ENCODE measurements at regions not wholly inside any gene's neighbourhood (a gene's known extent, or its start where the extent isn't known, plus 50 kb on each side); places are given as distances from the start of the nearest gene placed in this dataset.

DNA sequence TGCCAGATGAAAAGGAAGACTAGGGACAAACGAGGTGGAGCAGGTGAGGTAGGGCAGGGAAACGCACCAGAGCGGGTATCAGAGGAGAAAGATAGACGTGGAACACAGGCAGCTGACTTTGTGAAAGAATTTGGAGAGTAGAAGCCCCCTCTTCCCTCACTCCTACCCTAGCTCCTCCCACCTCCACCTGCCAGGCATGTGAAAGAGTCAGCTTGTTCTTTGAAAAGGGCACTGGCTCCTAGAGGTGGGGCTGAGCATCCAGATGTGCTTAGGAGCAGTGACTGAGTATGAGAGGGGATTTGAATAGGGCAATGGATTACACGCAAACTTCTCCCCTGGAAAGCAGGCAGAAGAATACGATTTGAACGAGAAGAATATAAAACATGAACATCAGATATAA, 174.2 kb upstream of the INHBA start:
- no peak for DNase-seq

GRCh38 chr7:41875513-41875912, 172.6 kb upstream of the INHBA start:
- DNase-seq = no peak

- no peak for DNase-seq
Observed at GRCh38 chr7:41874201-41874785, 171.4 kb upstream of the INHBA start.

DNA sequence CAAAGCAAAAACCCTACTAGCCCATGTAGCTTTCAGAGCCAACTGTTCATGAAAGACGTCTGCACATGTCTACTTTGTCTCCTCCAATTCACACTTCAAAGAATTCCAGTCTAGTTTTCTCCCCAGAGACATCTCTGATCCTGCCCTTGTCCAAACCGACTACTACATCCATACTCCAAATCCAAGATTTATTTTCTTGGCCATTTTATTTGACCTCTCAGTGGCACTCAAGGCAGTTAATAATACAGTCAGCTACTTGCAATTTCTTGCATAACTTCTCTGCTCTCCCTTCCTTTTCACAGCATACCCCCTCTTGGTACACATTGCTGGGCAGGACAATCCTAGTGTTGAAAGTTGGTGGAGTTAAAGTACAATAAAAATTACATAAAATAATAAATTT, 170.9 kb upstream of the INHBA start:
- DNase-seq = no peak

DNA sequence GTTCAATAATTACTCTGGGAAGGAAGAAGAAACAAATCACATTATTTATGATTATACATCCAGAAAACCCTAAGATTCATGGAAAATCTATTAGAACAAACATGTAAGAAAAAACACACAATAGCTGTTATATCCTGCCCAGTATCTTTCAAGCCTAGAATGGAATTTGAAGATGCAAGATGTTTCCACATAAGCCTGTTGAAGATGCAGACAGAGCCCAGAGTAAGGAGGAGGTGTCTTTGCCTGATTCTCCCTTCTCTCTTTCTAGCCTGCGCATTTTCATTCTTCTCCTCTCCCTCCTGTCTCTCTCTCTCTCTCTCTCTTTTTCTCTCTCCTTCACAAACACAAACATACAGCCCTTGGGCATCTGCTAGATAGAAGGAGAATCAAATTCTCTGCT, 170.1 kb upstream of the INHBA start:
- DNase-seq = no peak

DNA sequence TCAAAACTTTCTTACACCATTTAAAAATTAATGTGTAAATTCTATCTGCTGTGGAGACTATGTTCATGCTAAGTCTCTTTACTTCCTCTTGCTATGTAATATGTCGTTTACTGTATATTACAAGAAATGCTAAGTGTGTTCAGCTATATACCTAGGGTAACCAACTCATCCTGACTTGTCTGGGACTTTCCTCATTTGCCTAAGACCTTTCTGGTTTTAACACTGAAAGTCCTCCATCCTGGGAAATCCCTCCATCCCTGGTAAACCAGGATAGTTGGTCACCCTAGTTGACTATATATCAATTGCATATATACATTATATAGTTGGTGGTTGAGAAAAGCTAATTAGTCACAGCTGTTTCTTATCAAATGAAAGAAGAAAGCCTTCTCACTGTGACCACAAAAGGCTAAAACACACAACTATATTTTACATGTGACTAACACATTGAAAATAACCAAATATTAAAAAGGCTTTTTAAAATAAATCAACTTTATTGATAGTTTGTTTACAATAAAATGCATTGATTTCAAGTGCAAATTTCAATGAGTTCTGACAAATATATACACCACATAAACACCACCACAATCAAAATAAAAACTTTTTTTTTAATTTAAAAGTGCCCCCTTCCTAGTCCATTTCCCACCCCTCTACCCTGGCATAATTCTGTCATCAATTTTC, 167.7 kb upstream of the INHBA start:
- no peak for DNase-seq

- DNase-seq = no peak
Observed at GRCh38 chr7:41869997-41870396, 167.1 kb upstream of the INHBA start.

GRCh38 chr7:41869596-41869995, 166.7 kb upstream of the INHBA start:
- DNase-seq = no peak

- no peak for DNase-seq
Observed at GRCh38 chr7:41869091-41869490, 166.2 kb upstream of the INHBA start.

GRCh38 chr7:41867639-41868280, 164.9 kb upstream of the INHBA start:
- DNase-seq = no peak

GRCh38 chr7:41862261-41862660, 159.4 kb upstream of the INHBA start:
- DNase-seq = no peak

DNA sequence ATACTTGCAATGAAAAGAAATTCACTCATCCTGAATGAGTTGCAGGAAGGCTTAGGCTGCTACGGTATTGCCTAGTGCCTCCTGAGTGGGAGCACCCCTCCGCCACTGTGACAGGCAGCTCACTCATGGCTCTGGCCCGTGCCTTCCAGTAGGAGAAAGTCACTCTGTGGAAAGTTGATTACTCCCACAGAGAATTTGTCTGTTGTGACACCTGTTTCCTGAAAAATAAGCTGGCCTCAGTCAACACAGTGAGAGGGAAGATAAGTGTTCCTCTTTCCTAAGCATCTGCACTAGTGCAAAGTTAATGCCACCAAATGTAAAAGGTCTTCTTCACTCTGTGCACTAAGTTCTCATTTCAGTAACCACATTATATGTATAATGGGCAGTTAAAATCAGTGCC, 158.8 kb upstream of the INHBA start:
- no peak for DNase-seq

- DNase-seq = no peak
Observed at GRCh38 chr7:41858201-41858600, 155.3 kb upstream of the INHBA start.

- no peak for DNase-seq
Observed at GRCh38 chr7:41855798-41856197, 152.9 kb upstream of the INHBA start.

DNA sequence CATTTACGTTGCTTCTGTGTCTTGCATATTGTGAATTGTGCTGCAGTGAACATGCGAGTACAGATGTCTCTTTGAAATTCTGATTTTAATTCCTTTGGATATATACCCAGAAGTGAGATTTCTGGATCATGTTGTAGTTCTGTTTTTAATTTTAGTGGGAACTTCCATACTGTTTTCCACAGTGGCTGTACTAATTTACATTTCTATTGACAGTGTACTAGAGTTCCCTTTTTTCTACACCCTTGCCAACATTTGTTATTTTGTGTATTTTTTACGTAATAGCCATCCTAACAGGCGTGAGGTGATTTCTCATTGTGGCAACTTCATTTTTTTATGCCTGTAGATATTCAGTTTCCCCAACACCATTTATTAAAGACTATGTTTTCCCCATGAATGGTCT, 144.7 kb upstream of the INHBA start:
- no peak for DNase-seq

DNA sequence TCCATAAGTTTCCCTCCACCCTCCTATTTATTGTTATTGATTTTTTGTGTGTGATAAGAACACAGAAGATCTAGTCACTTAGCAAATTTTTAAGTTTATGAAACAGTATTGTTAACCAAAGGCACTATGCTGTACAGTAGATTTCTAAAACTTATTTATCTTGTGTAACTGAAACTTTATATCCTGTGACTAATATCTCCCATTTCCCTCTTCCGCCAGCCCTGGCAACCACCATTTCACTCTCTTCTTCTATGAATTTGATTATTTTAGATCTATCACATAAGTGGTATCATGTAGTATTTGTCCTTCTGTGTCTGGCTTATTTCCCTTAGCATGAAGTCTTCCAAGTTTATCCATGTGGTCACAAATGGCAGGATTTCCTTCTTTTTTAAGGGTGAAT, 144.3 kb upstream of the INHBA start:
- no peak for DNase-seq

DNA sequence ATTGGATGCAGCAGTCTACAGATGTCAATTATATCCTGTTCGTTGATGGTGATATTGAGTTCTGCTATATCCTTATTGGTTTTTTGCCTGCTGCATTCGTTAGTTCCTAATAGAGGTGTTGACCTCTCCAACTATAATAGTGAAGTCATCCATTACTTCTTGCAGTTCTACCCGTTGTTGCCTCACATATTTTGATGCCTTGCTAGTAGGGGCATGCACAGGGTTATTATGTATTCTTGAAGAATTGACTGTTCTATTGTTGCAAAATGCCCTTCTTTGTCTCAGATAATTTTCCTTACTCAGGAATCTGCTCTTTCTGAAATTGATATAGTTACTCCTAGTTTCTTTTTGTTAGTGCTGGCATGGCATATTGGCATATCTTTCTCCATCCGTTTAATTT, 140.1 kb upstream of the INHBA start:
- no peak for DNase-seq

- DNase-seq = no peak
Observed at GRCh38 chr7:41837916-41838315, 135.0 kb upstream of the INHBA start.

DNA sequence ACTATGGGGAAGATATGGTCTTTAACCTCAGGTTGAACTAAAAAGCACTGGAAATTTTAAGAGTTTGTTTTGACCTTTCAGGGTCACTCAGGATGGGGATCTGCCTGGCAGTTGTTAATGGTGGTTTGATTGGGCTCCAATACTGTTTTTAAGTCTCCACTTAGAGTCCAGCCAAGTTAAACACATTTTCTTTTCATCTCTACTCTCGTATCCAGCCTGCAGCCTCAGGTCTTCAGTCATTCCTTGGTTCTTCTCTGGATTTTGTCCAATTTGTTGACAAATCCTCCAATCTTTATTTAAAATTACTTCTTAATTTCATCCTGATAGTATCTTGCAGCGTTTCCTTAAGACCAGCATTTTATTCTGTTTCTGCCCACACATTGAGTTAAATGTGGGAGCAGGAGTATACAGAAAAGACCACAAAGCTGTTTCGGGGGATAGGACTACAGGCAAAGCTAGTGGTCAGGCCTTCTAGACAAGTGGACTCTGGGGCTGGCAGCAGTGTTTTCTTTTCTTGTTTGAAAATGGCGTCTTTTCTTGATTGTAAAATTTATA, 133.2 kb upstream of the INHBA start:
- DNase-seq = no peak

GRCh38 chr7:41834805-41835694, 132.2 kb upstream of the INHBA start:
- no peak for DNase-seq

DNA sequence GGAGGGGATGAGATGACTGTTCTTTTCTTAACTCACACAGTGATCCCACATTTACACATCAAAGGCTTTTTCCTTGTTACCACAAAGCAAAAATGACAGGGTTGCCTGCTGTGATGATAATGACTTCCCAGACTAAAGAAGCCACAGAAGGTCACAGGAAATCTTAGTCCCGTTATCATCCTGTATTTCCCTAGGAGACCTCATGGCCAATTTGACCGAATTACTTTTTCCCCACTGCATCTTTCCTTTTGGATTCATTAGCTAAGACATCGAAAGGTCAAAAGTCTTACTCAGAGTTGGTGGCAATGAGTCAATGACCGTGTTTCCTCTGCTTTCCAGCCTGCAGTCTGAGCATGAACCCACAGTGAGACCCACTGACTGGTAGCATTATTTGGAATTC, 130.1 kb upstream of the INHBA start:
- no peak for DNase-seq

GRCh38 chr7:41830271-41830670, 127.4 kb upstream of the INHBA start:
- no peak for DNase-seq

GRCh38 chr7:41828911-41829310, 126.0 kb upstream of the INHBA start:
- DNase-seq = no peak

All from NCI-H774 (cell line).